Sigmoid colon (tissue), 6 donors: ENCODE measurements at regions not wholly inside any gene's neighbourhood (a gene's known extent, or its start where the extent isn't known, plus 50 kb on each side); places are given as distances from the start of the nearest gene placed in this dataset.

Source experiments
- DNase-seq: peaks from one replicate; pipeline ENCODE4 v3.0.0-alpha.2; 2019
- H3K27ac ChIP-seq, 4 donors: fragments of 200-600 bp; sonication (generic); one replicate each; pipeline ENCODE4 v1.5.1; 2016 to 2019; ENCODE audit warnings: mild to moderate bottlenecking in 1 of 4
- H3K27me3 ChIP-seq, 3 donors: fragments of 200-600 bp; sonication (generic); one replicate each; pipeline ENCODE4 v1.5.1; 2019; ENCODE audit warnings: mild to moderate bottlenecking in 1 of 3
- H3K36me3 ChIP-seq, 4 donors: fragments of 200-600 bp; sonication (generic); one replicate each; pipeline ENCODE4 v1.5.1; 2016 to 2019
- H3K4me1 ChIP-seq, 4 donors: fragments of 200-600 bp; sonication (generic); one replicate each; pipeline ENCODE4 v1.5.1; 2017 to 2019
- H3K4me3 ChIP-seq, 4 donors: fragments of 200-600 bp; sonication (generic); one replicate each; pipeline ENCODE4 v1.5.1; 2017 to 2019; ENCODE audit warnings: mild to moderate bottlenecking in 2 of 4, moderate library complexity in 1 of 4
- H3K9me3 ChIP-seq, 4 donors: fragments of 200-600 bp in 3 of 4; sonication (generic) in 3 of 4; one replicate each; pipeline versions ENCODE4 v1.5.1 to v1.6.1; 2013 to 2019
- CTCF ChIP-seq, 4 experiments: fragments of 450-650 bp in 3 of 4; fragments of 200-600 bp in 1 of 4; IDR thresholded peaks; one replicate each; pipeline ENCODE4 v1.5.1; 2016 to 2019; ENCODE audit warnings: antibody characterized with exemption in 4 of 4, mild to moderate bottlenecking in 3 of 4, moderate library complexity in 2 of 4
- EP300 ChIP-seq, 4 donors: sonication (generic); formaldehyde crosslinking; IDR thresholded peaks; one replicate each; pipeline ENCODE4 v1.6.1; 2017; ENCODE audit warnings: antibody characterized with exemption in 4 of 4
- POLR2A ChIP-seq, 2 donors: fragments of 450-650 bp; IDR thresholded peaks; one replicate each; pipeline ENCODE4 v1.6.1; 2016; ENCODE audit warnings: antibody characterized with exemption in 2 of 2, mild to moderate bottlenecking in 2 of 2, moderate library complexity in 2 of 2
- POLR2AphosphoS5 ChIP-seq, 4 donors: sonication (generic); formaldehyde crosslinking; IDR thresholded peaks; one replicate each; pipeline ENCODE4 v1.6.1; 2017; ENCODE audit warnings: antibody characterized with exemption in 4 of 4
- WGBS, 2 donors: extraction: QIAGEN DNeasy Blood & Tissue Kit; methylation state at CpG; one replicate each; pipeline ENCODE4 v1.1.7; 2013; 5-methylcytosine and 5-hydroxymethylcytosine counted together
- intact Hi-C: fragments of 100-400 bp; cut with DNase I; formaldehyde crosslinking; loops from one replicate; pipeline ENCODE4 v1.15.1; 2023
- donor health status: healthy with polysubstance abuse.
- donor health status: healthy.

DNA sequence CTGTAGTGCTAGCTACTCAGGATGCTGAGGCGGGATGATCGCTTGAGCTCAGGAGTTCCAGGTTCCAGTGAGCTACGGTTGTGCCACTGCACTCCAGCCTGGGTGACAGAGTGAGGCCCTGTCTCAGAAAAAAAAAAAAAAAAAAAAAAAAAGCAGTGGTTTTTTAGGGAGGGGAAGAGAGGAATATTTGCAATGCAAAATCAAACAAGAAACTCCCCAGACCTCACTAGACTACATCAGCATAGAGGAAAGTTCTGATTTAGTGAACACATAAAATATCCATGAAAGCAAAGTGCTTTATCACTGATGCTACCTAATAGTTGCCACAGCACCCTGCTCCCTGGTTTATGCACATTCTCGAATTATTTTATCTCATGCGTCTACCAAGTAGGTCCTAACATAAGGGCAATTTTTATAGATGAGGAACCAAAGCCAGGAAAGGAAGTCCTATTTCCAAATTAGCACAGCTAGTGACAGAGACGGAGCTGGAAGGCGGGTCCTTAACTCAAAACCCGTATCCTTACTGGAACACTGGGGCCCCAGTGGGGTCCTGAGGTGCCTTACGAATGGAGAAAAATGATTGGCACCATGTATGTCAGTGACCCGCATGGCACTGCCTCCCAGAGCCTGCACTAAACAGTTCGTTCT lies 50.7 kb upstream of the GPR157 start:
- intact Hi-C loops = loop anchor here (5.0 kb wide), 2 partner anchors 67 to 313 kb away; no protein-coding TSS in a partner anchor
- no peak for DNase-seq
- WGBS, 2 donors = 86 to 92% methylated on average over 11 of the region's 11 CpGs
- no peak overlapping the region for H3K4me3 ChIP-seq
- H3K27me3 ChIP-seq = peaks cover 9 to 29% (median 20%) of the 10 kb centered on the region in 3 donors
- H3K36me3 ChIP-seq = no peaks in the 10 kb centered on the region
- H3K27ac ChIP-seq = peak overlapping the region in 3 of 4 donors; percentile 23 to 37 (median 30)
- TF ChIP-seq EP300 (IDR thresholded peaks at IDR 0.05) (no peak), POLR2A (IDR thresholded peaks at IDR 0.05) (no peak), POLR2AphosphoS5 (IDR thresholded peaks at IDR 0.05) (no peak), CTCF (IDR thresholded peaks at IDR 0.05) (no peak)
- peaks cover 0 to 34% (median 32%) of the 10 kb centered on the region in 4 donors for H3K4me1 ChIP-seq
- H3K9me3 ChIP-seq = no peaks in the 10 kb centered on the region

DNA sequence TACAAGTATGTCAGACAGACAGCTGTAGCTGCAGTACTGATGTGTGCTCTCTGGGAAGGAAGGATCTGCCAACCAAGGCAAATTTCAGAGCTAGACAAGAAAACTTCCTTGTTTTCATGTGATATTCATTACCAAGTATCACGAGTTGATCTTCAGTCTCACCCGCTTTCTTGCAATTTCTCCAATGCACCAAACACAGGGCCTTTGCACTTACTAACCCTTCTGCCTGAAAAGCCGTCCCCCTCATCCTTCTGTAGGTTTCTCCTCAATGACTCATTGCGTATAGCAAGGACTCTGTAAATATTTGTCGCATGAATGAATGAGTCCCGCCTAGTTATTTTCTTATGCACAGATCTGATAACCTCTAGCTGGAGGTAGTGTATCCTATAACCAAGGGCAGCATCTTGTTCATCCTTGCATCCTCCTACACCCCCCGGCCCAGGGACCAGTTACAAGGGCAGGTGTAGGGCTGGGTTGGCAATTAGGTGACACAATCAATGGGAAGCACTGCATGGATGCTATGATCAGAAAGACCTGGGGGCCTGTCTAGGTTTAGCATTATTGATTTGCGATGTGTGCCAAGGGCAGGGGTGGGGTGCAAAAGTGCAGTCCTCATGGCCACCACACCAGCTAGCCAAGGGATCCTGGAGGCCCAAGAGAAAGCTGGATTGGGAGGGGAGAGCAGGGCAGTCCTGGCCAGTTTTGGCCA lies 51.4 kb upstream of the GPR157 start:
- no peaks in the 10 kb centered on the region for H3K36me3 ChIP-seq
- TF ChIP-seq POLR2AphosphoS5 (IDR thresholded peaks at IDR 0.05) (peak in 1 of 4 donors; percentile 17), CTCF (IDR thresholded peaks at IDR 0.05) (no peak), POLR2A (IDR thresholded peaks at IDR 0.05) (no peak), EP300 (IDR thresholded peaks at IDR 0.05) (no peak)
- DNase-seq = no peak
- H3K4me1 ChIP-seq = peaks cover 0 to 34% (median 32%) of the 10 kb centered on the region in 4 donors
- peaks cover 9 to 29% (median 20%) of the 10 kb centered on the region in 3 donors for H3K27me3 ChIP-seq
- WGBS, 2 donors = 71 to 82% methylated on average over 8 of the region's 8 CpGs
- peak overlapping the region in 1 of 4 donors; percentile 65 for H3K4me3 ChIP-seq
- peak overlapping the region in 2 of 4 donors; percentile 37 to 63 for H3K27ac ChIP-seq
- intact Hi-C loops = loop anchor here (5.0 kb wide), 2 partner anchors 68 to 312 kb away; no protein-coding TSS in a partner anchor
- no peaks in the 10 kb centered on the region for H3K9me3 ChIP-seq

DNA sequence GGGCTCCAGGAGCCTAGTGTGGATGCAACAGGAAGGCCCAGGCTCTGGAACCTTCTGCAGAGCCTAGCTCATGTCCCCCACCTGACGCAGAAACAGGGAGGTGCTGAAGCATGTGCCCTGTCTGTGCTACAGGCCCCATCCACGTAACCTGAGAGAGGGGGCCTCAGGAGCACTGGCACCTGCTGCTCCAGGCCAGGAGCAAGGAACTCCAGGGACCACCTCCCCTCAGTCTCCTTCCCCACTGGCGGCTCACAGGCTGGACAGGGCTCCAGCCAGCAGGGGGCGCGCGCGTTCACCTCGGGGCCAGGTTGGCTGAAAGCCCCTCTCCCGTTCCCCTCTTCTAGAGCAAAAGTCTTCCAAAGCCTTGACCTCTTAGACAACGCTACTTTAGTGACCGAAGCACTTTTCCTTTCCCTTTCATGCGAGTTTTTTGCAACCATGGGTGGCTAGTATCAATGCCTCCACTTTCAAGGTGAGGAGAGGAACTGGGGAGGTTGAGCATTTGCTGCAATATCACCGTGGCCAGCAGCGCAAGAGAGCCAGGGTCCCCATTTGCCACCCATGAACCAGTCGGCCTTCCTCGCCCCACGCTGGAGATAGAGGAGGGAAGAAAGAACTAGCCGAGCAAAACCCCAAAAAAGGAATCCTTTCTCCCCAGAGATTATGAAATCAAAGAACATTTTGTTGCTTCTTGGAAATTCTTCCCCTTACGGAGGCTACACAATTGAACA lies 52.4 kb upstream of the GPR157 start:
- peak; percentile 83 for DNase-seq
- WGBS, 2 donors = 11 to 18% methylated on average over 19 of the region's 19 CpGs
- H3K4me1 ChIP-seq = peaks cover 0 to 34% (median 32%) of the 10 kb centered on the region in 4 donors
- H3K4me3 ChIP-seq = peak overlapping the region; percentile 38 to 71 (median 59)
- H3K9me3 ChIP-seq = no peaks in the 10 kb centered on the region
- H3K36me3 ChIP-seq = no peaks in the 10 kb centered on the region
- peak overlapping the region in 3 of 4 donors; percentile 41 to 63 (median 61) for H3K27ac ChIP-seq
- intact Hi-C loops = loop anchor here (5.0 kb wide), 2 partner anchors 69 to 311 kb away; no protein-coding TSS in a partner anchor
- TF ChIP-seq CTCF (IDR thresholded peaks at IDR 0.05) (peak; percentile 80 to 94 (median 86)), POLR2A (IDR thresholded peaks at IDR 0.05) (no peak), EP300 (IDR thresholded peaks at IDR 0.05) (no peak), POLR2AphosphoS5 (IDR thresholded peaks at IDR 0.05) (no peak)
- H3K27me3 ChIP-seq = peaks cover 9 to 29% (median 20%) of the 10 kb centered on the region in 3 donors

GRCh38 chr1:9181990-9182783 lies 52.4 kb upstream of the H6PD start:
- Histone ChIP-seq H3K27me3 (peaks cover 9 to 29% (median 20%) of the 10 kb centered on the region in 3 donors), H3K4me1 (peaks cover 0 to 34% (median 32%) of the 10 kb centered on the region in 4 donors), H3K27ac (peak overlapping the region; percentile 41 to 63 (median 59)), H3K36me3 (no peaks in the 10 kb centered on the region), H3K9me3 (no peaks in the 10 kb centered on the region), H3K4me3 (peak overlapping the region; percentile 38 to 71 (median 59))
- intact Hi-C loops = loop anchor here (5.0 kb wide), 2 partner anchors 70 to 310 kb away; no protein-coding TSS in a partner anchor
- WGBS, 2 donors = 1 to 2% methylated on average over 83 of the region's 83 CpGs
- TF ChIP-seq CTCF (IDR thresholded peaks at IDR 0.05) (no peak), POLR2A (IDR thresholded peaks at IDR 0.05) (no peak), POLR2AphosphoS5 (IDR thresholded peaks at IDR 0.05) (no peak), EP300 (IDR thresholded peaks at IDR 0.05) (no peak)
- no peak for DNase-seq
